Astrocyte of the spinal cord (primary cell): ENCODE measurements at regions not wholly inside any gene's neighbourhood (a gene's known extent, or its start where the extent isn't known, plus 50 kb on each side); places are given as distances from the start of the nearest gene placed in this dataset.

Source experiments
- DNase-seq: peaks from one replicate; pipeline ENCODE4 v3.0.0; 2011; ENCODE audit warnings: low read depth, low spot score
- H3K4me3 ChIP-seq: 2 replicates; pipeline ENCODE4 v1.5.1; 2011; ENCODE audit warnings: low read depth, mild to moderate bottlenecking, low read length, moderate library complexity
- CTCF ChIP-seq: IDR thresholded peaks from 2 replicates; pipeline ENCODE4 v1.5.1; 2012; ENCODE audit warnings: low read depth, mild to moderate bottlenecking, low read length, inconsistent platforms
- in situ Hi-C: cut with HindIII; loops from 2 replicates; pipeline ENCODE4 v1.10.0; 2017; ENCODE audit warnings: low sequenced_read_pairs

GRCh38 chr2:120944575-120944974, 208.9 kb downstream of the GLI2 start:
- no peak for TF ChIP-seq CTCF
- no peak for DNase-seq
- no peak overlapping the region for H3K4me3 ChIP-seq
- in situ Hi-C loops: no loop called here

GRCh38 chr2:120945091-120945490, 209.4 kb downstream of the GLI2 start:
- no peak for TF ChIP-seq CTCF
- H3K4me3 ChIP-seq: no peak overlapping the region
- DNase-seq: no peak
- in situ Hi-C loops: no loop called here

- DNase-seq: no peak
- TF ChIP-seq CTCF: no peak
- no peak overlapping the region for H3K4me3 ChIP-seq
- in situ Hi-C loops: no loop called here
Measured at GRCh38 chr2:120945832-120946499, 210.3 kb downstream of the GLI2 start.

GRCh38 chr2:120947327-120947726, 211.7 kb downstream of the GLI2 start:
- no peak overlapping the region for H3K4me3 ChIP-seq
- no peak for DNase-seq
- in situ Hi-C loops: no loop called here
- no peak for TF ChIP-seq CTCF

- TF ChIP-seq CTCF: no peak
- in situ Hi-C loops: no loop called here
- no peak overlapping the region for H3K4me3 ChIP-seq
- no peak for DNase-seq
Measured at GRCh38 chr2:120947982-120948661, 212.5 kb downstream of the GLI2 start.

GRCh38 chr2:120948662-120949011, 213.0 kb downstream of the GLI2 start:
- no peak for TF ChIP-seq CTCF
- DNase-seq: no peak
- in situ Hi-C loops: no loop called here
- no peak overlapping the region for H3K4me3 ChIP-seq
